A673 (cell line): ENCODE measurements at regions not wholly inside any gene's neighbourhood (a gene's known extent, or its start where the extent isn't known, plus 50 kb on each side); places are given as distances from the start of the nearest gene placed in this dataset.

Experiments used
- BruUV-seq: library from RNA; stranded (reverse); fragments of 400-500 nt; replicated peaks from 2 replicates; lab custom pipeline; 2021; lab: Mats Ljungman, UMichigan
- CTCF ChIA-PET: fragments of 300-600 bp; sonication (Branson Sonifier 250); formaldehyde crosslinking; loops from one replicate; lab custom pipeline; 2022; ENCODE audit warnings: antibody characterized with exemption; lab: Charles Lee
- POLR2A ChIA-PET: fragments of 300-600 bp; sonication (Branson Sonifier 250); formaldehyde crosslinking; loops from one replicate; lab custom pipeline; 2022; ENCODE audit warnings: antibody characterized with exemption; ENCODE audit not compliant: low non-redundant PET; lab: Charles Lee
- DNase-seq: peaks from one replicate; pipeline ENCODE4 v3.0.0-alpha.2; 2015; ENCODE audit warnings: low spot score
- H3K27ac ChIP-seq: fragments of 200-600 bp; sonication (generic); 2 replicates; pipeline ENCODE4 v1.5.1; 2016; ENCODE audit warnings: mixed run types, low read depth, mild to moderate bottlenecking, mixed read lengths, antibody characterized with exemption, low read length; ENCODE audit not compliant: poor library complexity, severe bottlenecking
- H3K27me3 ChIP-seq: fragments of 200-600 bp; sonication (generic); replicated peaks from 2 replicates; pipeline ENCODE4 v1.6.1; 2017; ENCODE audit warnings: mixed run types, low read depth, mild to moderate bottlenecking, mixed read lengths, antibody characterized with exemption, low read length; ENCODE audit not compliant: insufficient read depth, poor library complexity
- H3K36me3 ChIP-seq: fragments of 200-600 bp; sonication (generic); 2 replicates; pipeline ENCODE4 v1.6.1; 2016; ENCODE audit warnings: mixed run types, mild to moderate bottlenecking, mixed read lengths, antibody characterized with exemption, low read length; ENCODE audit not compliant: insufficient read depth, poor library complexity, severe bottlenecking
- H3K4me1 ChIP-seq: fragments of 200-600 bp; sonication (generic); 2 replicates; pipeline ENCODE4 v1.6.1; 2017; ENCODE audit warnings: mixed run types, mild to moderate bottlenecking, mixed read lengths, antibody characterized with exemption, low read length; ENCODE audit not compliant: insufficient read depth, poor library complexity, severe bottlenecking
- H3K4me3 ChIP-seq: fragments of 200-600 bp; sonication (generic); 2 replicates; pipeline ENCODE4 v1.5.1; 2016; ENCODE audit warnings: low read depth, mixed run types, mild to moderate bottlenecking, mixed read lengths, low read length; ENCODE audit not compliant: poor library complexity, severe bottlenecking
- H3K9me3 ChIP-seq: fragments of 200-600 bp; sonication (generic); 2 replicates; pipeline ENCODE4 v1.6.1; 2016; ENCODE audit warnings: mixed run types, low read depth, mild to moderate bottlenecking, mixed read lengths, antibody characterized with exemption, low read length; ENCODE audit not compliant: poor library complexity, severe bottlenecking
- CTCF ChIP-seq: fragments of 300-800, 200-600 bp; sonication (generic); conservative IDR thresholded peaks from 2 replicates; pipeline ENCODE4 v1.5.1; 2017; ENCODE audit warnings: low read depth, mild to moderate bottlenecking, antibody characterized with exemption, low read length, moderate library complexity, mixed read lengths
- EZH2 ChIP-seq: fragments of 200-600 bp; sonication (generic); IDR thresholded peaks from 2 replicates; pipeline ENCODE4 v1.6.1; 2017; ENCODE audit warnings: borderline replicate concordance, low read depth, mild to moderate bottlenecking, mixed read lengths, antibody characterized with exemption, low read length; ENCODE audit not compliant: poor library complexity, severe bottlenecking
- intact Hi-C: fragments of 100-400 bp; cut with micrococcal nuclease; formaldehyde crosslinking; loops from one replicate; pipeline ENCODE4 v1.10.0; 2022; ENCODE audit not compliant: unreplicated experiment

- H3K4me3 ChIP-seq = no peak overlapping the region
- TF ChIP-seq EZH2 (no peak), CTCF (no peak)
- H3K27ac ChIP-seq = no peak overlapping the region
- CTCF ChIA-PET = no interaction called here
- no peak for DNase-seq
- H3K36me3 ChIP-seq = no peaks in the 10 kb centered on the region
- no peaks in the 10 kb centered on the region for H3K27me3 ChIP-seq
- POLR2A ChIA-PET = no interaction called here
- intact Hi-C loops = no loop called here
- no TSS peak for BruUV-seq
- H3K4me1 ChIP-seq = no peaks in the 10 kb centered on the region
- no peaks in the 10 kb centered on the region for H3K9me3 ChIP-seq
Measured at GRCh38 chr13:104854007-104854406, 1681.5 kb downstream of the EFNB2 start.

DNA sequence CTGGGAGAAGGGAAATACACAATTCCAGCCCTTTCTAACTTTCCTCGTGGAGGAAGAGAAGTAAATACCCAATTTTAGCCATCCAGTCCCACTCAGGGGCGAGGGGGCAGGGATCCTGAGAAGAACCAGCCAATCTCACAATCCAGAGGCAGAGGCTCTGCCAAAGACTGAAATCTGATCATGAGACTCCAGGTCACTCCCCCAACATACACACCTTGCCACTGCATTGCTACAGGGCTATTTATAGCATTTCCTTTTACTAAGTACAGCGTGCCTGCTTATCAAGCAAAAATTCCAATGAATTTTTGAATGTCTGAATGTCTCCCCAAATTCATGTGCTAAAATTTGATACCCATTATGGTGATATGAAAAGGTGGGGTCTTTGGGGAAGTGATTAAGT lies 1687.5 kb downstream of the EFNB2 start:
- Histone ChIP-seq H3K4me1 (no peaks in the 10 kb centered on the region), H3K4me3 (no peak overlapping the region), H3K36me3 (no peaks in the 10 kb centered on the region), H3K27ac (no peak overlapping the region), H3K27me3 (no peaks in the 10 kb centered on the region), H3K9me3 (no peaks in the 10 kb centered on the region)
- no TSS peak for BruUV-seq
- POLR2A ChIA-PET = no interaction called here
- DNase-seq = no peak
- intact Hi-C loops = no loop called here
- CTCF ChIA-PET = no interaction called here
- no peak for TF ChIP-seq EZH2
- no peak for TF ChIP-seq CTCF

DNA sequence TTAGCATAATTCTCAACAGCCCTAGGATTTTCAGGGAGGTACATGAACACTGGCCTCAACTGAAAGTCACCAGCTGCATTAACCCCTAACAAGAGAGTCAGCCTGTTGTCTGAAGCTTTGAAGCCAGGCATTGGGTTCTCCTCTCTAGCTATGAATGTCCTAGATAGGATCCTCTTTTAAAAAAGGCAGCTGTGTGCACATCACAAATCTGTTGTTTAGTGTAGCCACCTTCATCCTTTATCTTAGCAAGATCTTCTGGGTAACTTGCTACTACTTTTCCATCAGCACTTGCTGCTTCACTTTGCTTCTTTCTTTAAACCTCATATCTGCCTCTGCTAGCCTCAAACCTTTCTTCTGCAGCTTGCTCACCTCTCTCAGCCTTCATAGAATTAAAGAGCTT lies 1692.1 kb downstream of the EFNB2 start:
- no peaks in the 10 kb centered on the region for H3K36me3 ChIP-seq
- H3K27ac ChIP-seq = no peak overlapping the region
- TF ChIP-seq CTCF (no peak), EZH2 (no peak)
- ChIA-PET POLR2A (no interaction called here), CTCF (no interaction called here)
- no peak overlapping the region for H3K4me3 ChIP-seq
- H3K27me3 ChIP-seq = no peaks in the 10 kb centered on the region
- H3K9me3 ChIP-seq = no peaks in the 10 kb centered on the region
- H3K4me1 ChIP-seq = no peaks in the 10 kb centered on the region
- no peak for DNase-seq
- intact Hi-C loops = no loop called here
- no TSS peak for BruUV-seq

DNA sequence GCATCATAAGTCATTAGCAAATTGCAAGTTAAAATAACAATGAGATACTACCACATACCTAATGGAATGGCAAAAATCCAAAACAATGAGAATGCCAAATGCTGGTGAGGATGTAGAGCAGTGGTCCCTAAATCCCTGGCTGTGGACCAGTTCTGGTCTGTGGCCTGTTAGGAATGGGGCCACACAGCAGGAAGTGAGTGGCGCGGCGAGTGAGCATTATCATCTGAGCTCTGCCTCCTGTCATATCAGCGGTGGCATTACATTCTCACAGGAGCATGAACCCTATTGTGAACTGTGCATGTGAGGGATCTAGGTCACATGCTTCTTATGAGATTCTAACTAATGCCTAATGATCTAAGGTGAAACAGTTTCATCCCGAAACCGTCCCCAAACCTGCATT lies 1694.4 kb downstream of the EFNB2 start:
- no peak for TF ChIP-seq EZH2
- no peak for TF ChIP-seq CTCF
- ChIA-PET CTCF (no interaction called here), POLR2A (no interaction called here)
- no peaks in the 10 kb centered on the region for H3K9me3 ChIP-seq
- H3K36me3 ChIP-seq = no peaks in the 10 kb centered on the region
- no peak for DNase-seq
- no peaks in the 10 kb centered on the region for H3K27me3 ChIP-seq
- no TSS peak for BruUV-seq
- no peak overlapping the region for H3K27ac ChIP-seq
- H3K4me1 ChIP-seq = no peaks in the 10 kb centered on the region
- intact Hi-C loops = no loop called here
- no peak overlapping the region for H3K4me3 ChIP-seq
